HG03025 (cell line): ENCODE measurements at regions not wholly inside any gene's neighbourhood (a gene's known extent, or its start where the extent isn't known, plus 50 kb on each side); places are given as distances from the start of the nearest gene placed in this dataset.

Experiments used
- ATAC-seq: cut with Tn5 transposase; IDR thresholded peaks from one replicate; pipeline ENCODE4 v1.9.1; 2021; ENCODE audit warnings: mild to moderate bottlenecking, moderate library complexity; ENCODE audit not compliant: unreplicated experiment, low FRiP score

DNA sequence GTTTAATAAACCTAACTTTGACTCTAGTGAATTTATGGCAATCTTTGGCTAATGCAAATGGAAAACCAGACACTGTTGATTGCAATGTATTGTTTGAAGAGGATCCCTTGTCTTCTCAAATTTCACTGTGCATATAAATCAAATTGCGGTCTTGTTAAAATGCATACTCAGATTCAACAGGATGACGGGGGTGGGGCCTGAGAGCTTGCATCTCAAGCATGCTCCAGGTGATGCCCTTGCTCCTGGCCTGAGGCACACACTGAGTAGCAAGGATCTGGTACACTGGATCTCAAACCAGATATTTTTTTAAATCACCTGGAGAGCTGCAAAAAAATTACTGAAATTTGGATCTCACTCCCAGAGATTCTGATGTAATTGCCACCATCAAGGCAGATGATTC lies 463.7 kb downstream of the DNAH5 start:
- ATAC-seq: no peak

DNA sequence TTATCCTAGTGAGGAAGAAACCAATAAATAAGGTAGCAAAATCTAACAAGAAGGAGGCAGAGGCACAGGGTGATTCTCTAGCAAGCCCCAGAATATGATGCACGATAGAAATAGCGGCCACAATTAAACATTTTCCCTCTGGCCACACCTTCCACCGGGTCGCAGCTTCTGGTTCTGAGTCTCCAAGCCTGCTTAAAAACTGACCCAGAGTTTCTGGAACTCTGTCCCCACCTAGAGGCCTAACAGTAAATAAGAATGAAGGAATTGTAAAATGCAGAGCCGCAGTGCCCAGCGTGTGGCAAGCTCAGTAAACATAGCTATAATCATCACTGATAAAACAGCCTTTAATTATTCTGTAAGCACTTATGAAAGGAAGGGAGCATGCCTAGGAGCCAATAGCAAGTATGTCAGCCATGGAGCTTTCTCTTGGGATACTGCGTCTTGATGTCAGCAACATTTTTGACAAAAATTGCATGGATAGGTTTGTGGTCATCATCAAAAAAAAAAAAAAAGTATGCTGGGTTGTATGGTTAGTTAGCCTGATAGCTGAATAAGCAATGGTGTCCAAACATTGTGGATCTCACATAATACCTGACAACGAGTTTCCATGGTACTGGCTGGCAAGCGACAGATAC lies 465.5 kb downstream of the DNAH5 start:
- ATAC-seq: no peak

DNA sequence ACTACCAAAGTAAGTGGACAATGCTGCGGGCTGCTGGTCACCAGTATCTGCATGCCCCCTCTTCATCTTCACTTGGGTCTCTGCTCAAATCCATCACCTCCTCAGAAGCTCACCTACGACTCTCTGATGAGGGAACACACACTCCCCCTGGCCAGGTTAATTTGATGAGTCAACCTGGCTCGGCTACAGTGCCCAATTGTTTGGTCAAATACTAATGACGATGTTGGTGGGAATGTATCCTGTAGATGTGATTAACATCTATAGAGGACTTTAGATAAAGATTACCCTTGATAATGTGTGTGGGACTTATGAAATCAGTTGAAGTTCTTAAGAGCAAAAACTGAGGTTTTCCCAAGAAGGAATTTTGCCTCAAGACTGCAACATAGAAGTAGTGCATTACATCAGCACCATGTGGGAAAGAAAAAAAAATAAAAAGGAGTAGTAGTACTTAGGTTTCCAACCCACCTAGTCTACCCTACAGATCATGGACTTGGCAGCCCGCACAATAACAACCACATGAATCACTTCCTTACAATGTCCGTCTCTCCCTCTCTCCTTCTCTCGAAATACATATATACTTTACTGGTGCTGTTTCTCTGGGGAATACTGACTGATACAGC lies 467.3 kb downstream of the DNAH5 start:
- ATAC-seq: no peak

DNA sequence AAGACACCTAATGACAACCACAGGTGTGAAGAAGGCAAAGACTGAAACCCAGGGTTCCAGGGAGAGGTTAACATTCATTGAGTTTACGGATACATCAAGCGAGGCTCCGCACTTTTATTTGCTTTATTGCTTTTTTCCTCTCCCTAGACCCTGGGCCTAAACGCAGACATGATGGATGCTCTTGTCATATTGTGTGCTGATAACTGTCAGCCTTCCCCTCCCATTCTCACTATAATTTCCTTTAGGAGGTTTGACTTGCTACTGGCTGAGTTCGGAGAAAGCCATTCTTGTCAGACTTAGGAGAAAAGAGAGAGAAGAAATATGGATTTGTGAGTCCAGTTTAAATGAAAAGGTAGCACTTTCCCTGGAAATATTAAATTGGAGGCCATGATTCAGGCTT lies 471.6 kb downstream of the DNAH5 start:
- no peak for ATAC-seq

DNA sequence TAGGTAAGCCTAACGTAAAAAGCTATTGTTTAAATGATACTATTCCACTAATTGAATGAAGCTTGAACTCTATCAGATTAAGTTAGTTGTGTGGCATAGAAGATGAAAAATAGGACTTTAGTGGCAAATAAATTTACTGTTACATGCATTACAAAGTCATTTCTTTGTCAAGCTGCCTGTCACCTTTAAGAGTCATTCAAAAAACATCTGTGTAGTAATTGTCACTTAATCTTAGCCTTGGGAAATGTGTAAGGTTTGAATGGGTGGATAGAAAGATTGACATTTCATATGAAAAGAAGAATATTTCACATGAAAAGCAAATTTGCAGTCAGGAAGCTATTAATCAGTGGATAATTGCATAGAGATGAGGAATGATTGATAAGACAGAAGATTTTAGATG lies 473.5 kb downstream of the DNAH5 start:
- ATAC-seq: no peak

DNA sequence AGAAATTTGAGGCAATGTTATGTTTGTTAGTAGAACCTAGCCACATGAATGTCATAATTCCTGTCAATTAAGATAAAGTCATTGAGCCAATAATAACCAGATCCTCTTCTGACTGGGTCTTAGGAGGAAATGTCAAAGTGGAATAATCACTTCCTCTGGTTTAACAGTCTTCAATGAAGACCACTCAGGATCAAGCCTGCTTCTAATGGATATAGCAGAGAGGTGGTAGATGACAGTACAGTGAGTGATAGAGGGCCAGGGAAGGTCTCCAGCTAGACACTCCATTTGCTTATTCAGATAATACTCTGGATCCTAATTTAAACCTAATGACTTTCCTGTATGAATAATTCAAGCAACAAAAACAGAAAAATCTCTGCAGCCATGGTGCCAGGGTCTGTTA lies 474.2 kb downstream of the DNAH5 start:
- no peak for ATAC-seq

GRCh38 chr5:13464532-13465193 lies 479.8 kb downstream of the DNAH5 start:
- ATAC-seq: no peak

- ATAC-seq: no peak
These were observed 483.9 kb downstream of the DNAH5 start for GRCh38 chr5:13460587-13460986.

- ATAC-seq: no peak
These were observed 490.4 kb downstream of the DNAH5 start for GRCh38 chr5:13454050-13454449.

DNA sequence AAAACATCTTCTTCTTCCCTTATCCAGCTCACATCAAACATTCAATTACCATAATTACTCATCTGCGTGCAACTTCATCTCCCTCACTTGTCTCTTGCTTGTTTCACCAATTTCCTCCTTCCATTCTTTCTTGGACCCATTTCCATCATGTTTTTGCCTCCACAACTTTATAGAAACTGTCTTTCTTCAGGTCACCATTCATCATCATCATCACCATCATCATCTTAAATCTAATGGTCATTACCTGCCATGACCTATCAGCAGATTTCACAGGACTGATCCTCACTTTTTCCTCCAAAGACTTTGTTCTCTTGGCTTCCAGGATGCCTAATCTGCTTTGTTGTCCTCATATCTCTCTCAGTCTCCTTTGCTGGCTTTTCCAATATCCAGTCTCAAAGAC lies 495.6 kb downstream of the DNAH5 start:
- ATAC-seq: no peak

- ATAC-seq: no peak
These were observed 505.1 kb downstream of the DNAH5 start for GRCh38 chr5:13439430-13439829.

DNA sequence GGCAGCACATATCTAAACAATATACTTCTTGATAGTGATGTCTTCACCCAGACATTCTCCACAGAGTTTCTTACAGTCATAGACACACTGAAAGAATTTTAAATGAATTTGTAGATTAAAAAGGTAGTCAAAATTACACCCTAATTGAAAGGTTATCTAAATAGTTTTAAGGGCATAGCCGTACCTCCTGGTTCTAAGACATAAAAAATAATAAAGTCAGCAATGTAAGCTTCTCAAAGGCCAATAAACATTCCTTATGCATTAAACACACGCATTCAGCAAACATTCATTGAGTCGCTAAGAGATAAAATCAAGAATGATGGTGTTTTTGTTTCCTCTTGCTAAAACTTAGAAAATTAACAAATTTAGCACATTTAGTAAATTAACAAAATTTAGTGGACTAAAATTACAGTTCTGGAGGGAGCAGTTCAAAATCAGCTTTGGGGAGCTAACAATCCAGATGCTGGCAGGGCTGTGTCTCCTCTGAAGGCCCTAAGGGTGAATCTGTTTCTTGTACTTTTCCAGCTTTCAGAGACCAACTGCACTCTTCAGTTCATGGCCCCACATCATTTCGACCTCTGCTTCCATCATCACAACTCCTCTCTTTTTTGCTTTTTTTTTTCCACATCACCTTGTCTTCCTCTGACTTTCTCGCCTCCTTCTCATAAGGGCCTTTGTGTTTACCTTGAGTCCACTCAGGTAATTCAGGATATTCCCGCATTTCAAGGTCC lies 516.5 kb downstream of the DNAH5 start:
- no peak for ATAC-seq

GRCh38 chr5:13412040-13412595 lies 532.4 kb downstream of the DNAH5 start:
- ATAC-seq: no peak

DNA sequence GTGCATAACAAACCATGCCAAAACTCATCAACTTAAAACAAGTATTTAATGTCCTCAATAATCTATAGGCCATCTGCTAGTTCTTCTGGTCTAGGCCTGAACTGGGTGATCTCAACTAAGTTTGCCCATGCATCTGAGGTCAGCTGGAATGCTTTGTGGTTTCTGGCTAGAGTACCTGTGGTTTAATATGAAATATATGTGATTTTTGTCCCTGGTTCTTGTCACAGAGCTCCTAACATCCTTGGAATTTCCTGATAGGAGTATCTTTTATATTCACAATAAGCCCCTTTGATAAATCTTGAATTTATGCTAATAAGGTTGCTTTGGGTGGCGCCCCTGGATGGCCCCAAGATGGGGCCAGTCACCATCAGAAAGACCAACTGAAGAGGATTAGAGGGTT lies 535.9 kb downstream of the DNAH5 start:
- no peak for ATAC-seq

- ATAC-seq: no peak
These were observed 541.1 kb downstream of the DNAH5 start for GRCh38 chr5:13403351-13403750.

DNA sequence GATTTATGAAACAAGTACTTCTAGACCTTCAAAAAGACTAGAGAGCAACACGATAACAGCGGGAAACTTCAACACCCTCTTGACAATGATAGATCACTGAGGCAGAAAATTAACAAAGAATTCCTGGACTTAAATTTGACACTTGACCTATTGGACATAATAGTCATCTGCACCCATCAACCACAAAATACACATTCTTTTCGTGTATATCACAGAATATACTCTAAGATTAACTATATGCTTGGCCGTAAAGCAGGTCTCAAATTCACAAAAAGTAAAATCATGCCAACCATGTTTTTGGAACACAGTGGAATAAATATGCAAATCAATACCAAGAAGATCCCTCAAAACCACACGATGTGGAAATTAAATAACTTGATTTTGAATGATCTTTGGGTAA lies 559.4 kb downstream of the DNAH5 start:
- no peak for ATAC-seq

GRCh38 chr5:13382232-13382631 lies 562.3 kb downstream of the DNAH5 start:
- no peak for ATAC-seq

- ATAC-seq: no peak
These were observed 566.4 kb downstream of the DNAH5 start for GRCh38 chr5:13378091-13378490.

- no peak for ATAC-seq
These were observed 585.1 kb downstream of the DNAH5 start for GRCh38 chr5:13359344-13359743.

DNA sequence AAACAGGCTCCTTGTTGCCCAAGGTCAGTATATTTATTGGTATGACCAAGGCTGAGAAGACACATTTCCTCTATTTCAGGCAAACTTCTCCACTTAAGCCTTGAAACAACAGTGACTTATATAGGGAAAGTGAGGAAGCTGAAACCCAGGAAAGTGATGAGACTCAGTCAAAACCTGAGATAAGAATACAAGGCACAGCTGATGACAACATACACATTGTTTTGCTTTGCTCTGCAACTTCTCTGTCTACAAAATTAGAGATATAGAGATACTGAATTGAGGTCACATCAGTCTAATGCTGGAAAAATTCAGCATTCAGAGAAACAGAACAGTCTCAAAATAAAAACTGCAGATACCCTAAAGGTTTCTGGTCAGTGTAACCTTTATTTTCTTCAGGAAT lies 586.1 kb downstream of the DNAH5 start:
- no peak for ATAC-seq

DNA sequence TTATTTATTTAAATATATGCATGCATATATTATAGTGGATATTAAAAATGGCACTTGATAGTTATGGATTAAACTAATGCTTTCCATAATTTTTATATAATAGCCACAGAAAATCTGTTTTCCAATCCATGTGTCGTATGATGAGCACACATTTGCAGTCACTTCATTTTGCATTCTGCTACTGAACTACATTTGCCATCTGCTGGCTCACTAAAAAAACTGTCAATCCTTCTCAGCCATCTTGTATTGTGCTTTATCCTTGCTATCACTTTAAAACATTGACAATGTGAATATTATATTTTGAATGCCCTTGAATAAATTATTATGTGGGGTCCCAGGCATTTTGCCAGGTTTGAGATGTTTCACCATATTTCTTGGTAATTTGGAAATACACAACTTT lies 586.6 kb downstream of the DNAH5 start:
- ATAC-seq: no peak
